ENCODE measurements at regions not wholly inside any gene's neighbourhood (a gene's known extent, or its start where the extent isn't known, plus 50 kb on each side); places are given as distances from the start of the nearest gene placed in this dataset.

- no peak overlapping the region for H3K4me3 Mint-ChIP-seq
- no peaks in the 10 kb centered on the region for H3K4me1 Mint-ChIP-seq
- no peaks in the 10 kb centered on the region for H3K36me3 Mint-ChIP-seq (ENCODE audit: low read depth)
- no peak overlapping the region for H3K27ac Mint-ChIP-seq
- TF ChIP-seq CTCF (IDR thresholded peaks at IDR 0.05; ENCODE audit: unreplicated experiment in 3 of 3) = no peak
- peaks cover 13% of the 10 kb centered on the region for H3K27me3 Mint-ChIP-seq (ENCODE audit: low read depth)
- no peaks in the 10 kb centered on the region for H3K9me3 Mint-ChIP-seq
Measured at GRCh38 chr11:115900111-115900510, 395.9 kb upstream of the CADM1 start.

GRCh38 chr11:115897707-115898106 is 393.5 kb upstream of the CADM1 start:
- no peaks in the 10 kb centered on the region for H3K9me3 Mint-ChIP-seq
- no peaks in the 10 kb centered on the region for H3K36me3 Mint-ChIP-seq (ENCODE audit: low read depth)
- TF ChIP-seq CTCF (IDR thresholded peaks at IDR 0.05; ENCODE audit: unreplicated experiment in 3 of 3) = no peak
- no peak overlapping the region for H3K4me3 Mint-ChIP-seq
- H3K4me1 Mint-ChIP-seq = no peaks in the 10 kb centered on the region
- no peak overlapping the region for H3K27ac Mint-ChIP-seq
- H3K27me3 Mint-ChIP-seq (ENCODE audit: low read depth) = peaks cover 10% of the 10 kb centered on the region

GRCh38 chr11:115896084-115896483 is 391.9 kb upstream of the CADM1 start:
- Mint-ChIP-seq H3K27me3 (ENCODE audit: low read depth) (peaks cover 18% of the 10 kb centered on the region), H3K4me1 (no peaks in the 10 kb centered on the region), H3K4me3 (no peak overlapping the region), H3K36me3 (ENCODE audit: low read depth) (no peaks in the 10 kb centered on the region), H3K9me3 (no peaks in the 10 kb centered on the region), H3K27ac (no peak overlapping the region)
- no peak for TF ChIP-seq CTCF (IDR thresholded peaks at IDR 0.05; ENCODE audit: unreplicated experiment in 3 of 3)

GRCh38 chr11:115895594-115895993 is 391.4 kb upstream of the CADM1 start:
- Mint-ChIP-seq H3K9me3 (no peaks in the 10 kb centered on the region), H3K27ac (no peak overlapping the region), H3K27me3 (ENCODE audit: low read depth) (peaks cover 22% of the 10 kb centered on the region), H3K36me3 (ENCODE audit: low read depth) (no peaks in the 10 kb centered on the region), H3K4me3 (no peak overlapping the region), H3K4me1 (no peaks in the 10 kb centered on the region)
- TF ChIP-seq CTCF (IDR thresholded peaks at IDR 0.05; ENCODE audit: unreplicated experiment in 3 of 3) = no peak

- H3K4me3 Mint-ChIP-seq = no peak overlapping the region
- H3K36me3 Mint-ChIP-seq (ENCODE audit: low read depth) = no peaks in the 10 kb centered on the region
- H3K27ac Mint-ChIP-seq = no peak overlapping the region
- H3K4me1 Mint-ChIP-seq = no peaks in the 10 kb centered on the region
- no peak for TF ChIP-seq CTCF (IDR thresholded peaks at IDR 0.05; ENCODE audit: unreplicated experiment in 3 of 3)
- peaks cover 20% of the 10 kb centered on the region for H3K27me3 Mint-ChIP-seq (ENCODE audit: low read depth)
- no peaks in the 10 kb centered on the region for H3K9me3 Mint-ChIP-seq
Measured at GRCh38 chr11:115894176-115894575, 390.0 kb upstream of the CADM1 start.

- Mint-ChIP-seq H3K27me3 (ENCODE audit: low read depth) (peaks cover 20% of the 10 kb centered on the region), H3K27ac (no peak overlapping the region), H3K9me3 (no peaks in the 10 kb centered on the region), H3K4me3 (no peak overlapping the region), H3K4me1 (peaks cover under 1% of the 10 kb centered on the region), H3K36me3 (ENCODE audit: low read depth) (no peaks in the 10 kb centered on the region)
- no peak for TF ChIP-seq CTCF (IDR thresholded peaks at IDR 0.05; ENCODE audit: unreplicated experiment in 3 of 3)
Measured at GRCh38 chr11:115893461-115894099, 389.4 kb upstream of the CADM1 start.
